C1 segment of cervical spinal cord (tissue), 14 donors: ENCODE measurements at regions not wholly inside any gene's neighbourhood (a gene's known extent, or its start where the extent isn't known, plus 50 kb on each side); places are given as distances from the start of the nearest gene placed in this dataset.

Experiments
- DNase-seq, 14 donors: peaks; one replicate each; lab custom pipeline; 2025; lab: John Stamatoyannopoulos, UW

DNA sequence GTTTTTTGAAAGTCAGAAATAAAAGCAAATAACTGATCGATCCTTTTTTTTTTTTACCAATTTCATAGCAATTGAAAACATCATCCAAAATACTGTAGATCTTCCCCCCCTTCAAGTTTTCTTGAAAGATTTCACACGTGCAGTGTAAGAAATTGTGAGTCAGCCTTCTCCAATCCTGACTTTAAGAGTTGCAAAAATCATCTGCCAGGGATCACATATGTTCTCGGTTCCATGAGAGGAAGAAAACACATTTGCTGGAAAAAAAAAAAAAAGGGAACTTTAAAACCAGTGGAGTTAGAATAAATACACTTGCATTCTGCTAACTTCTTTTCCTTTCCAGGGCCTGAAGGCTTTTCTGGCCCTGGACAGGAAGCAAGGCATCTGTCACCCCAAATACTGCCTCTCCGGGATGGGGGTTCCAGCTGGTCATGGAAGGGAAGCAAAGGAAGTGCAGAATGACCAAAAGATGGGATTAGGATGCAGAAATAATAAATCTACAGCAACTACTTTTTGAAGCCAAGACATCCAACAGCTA lies 198.4 kb upstream of the KIAA1217 start:
- no peak for DNase-seq

- no peak for DNase-seq
These were observed 196.6 kb upstream of the KIAA1217 start for GRCh38 chr10:24012249-24012803.

GRCh38 chr10:24027107-24027506 lies 181.8 kb upstream of the KIAA1217 start:
- DNase-seq, result no peak

- no peak for DNase-seq
These were observed 174.4 kb upstream of the KIAA1217 start for GRCh38 chr10:24034571-24034970.

DNA sequence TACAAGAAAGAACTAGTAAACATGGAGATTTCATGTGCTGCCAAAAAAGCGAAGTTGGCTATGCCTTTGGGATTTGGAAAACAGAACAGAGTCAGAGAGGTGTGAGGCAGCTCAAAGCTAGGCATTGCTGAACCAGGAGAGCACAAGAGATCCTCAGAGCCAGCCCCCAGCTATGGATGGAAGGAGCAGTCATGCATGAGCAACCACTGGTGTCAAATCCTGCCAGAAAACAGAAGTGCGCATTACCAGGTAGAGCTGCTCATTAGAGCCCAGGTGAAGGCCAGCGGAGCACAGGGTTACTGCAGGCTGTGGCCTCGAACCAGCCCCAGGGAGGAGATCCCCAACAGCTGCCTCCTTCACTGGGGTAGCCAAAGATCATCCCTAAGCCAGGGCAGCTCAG lies 173.2 kb upstream of the KIAA1217 start:
- DNase-seq, result no peak

- DNase-seq, result no peak
These were observed 169.6 kb upstream of the KIAA1217 start for GRCh38 chr10:24039315-24039714.

- no peak for DNase-seq
These were observed 169.0 kb upstream of the KIAA1217 start for GRCh38 chr10:24039897-24040296.

GRCh38 chr10:24041034-24041433 lies 167.9 kb upstream of the KIAA1217 start:
- DNase-seq, result no peak

DNA sequence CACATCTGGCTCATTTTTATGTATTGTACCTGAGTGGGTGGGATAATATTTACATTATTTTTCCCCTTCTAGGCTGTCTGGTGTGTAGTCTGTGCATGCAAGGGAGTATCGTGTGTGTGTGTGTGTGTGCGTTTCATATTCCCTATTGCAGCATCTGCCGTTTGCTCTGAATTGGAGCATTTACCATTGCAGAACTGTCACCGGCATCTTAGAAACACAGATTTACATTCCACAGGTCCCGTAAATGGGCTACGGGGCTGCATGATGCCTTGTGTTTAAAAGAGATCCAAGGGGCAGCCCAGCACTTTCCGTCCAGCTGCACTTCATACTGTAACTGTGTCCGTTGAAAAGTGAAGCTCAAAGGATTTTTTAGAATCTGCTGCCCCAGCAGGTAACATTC lies 167.1 kb upstream of the KIAA1217 start:
- DNase-seq, result no peak

DNA sequence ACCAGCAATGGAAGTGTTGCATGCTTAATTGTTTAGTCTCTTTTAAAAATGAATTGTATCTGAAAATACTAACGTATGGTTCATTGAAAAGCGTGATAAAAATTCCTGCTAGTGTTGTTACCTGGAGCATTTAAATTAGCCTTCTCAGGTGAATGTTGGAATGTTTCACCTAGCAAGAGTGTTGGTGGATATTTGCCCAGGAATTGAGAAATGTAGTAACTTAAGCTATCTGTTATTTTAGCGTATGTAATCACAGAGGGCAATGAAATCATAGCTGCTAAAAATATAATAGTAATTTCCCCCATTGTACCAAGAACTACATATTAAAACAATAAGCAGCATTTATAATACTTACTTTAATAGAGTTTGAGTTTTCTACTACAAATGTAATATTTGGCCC lies 166.1 kb upstream of the KIAA1217 start:
- DNase-seq, result no peak

DNA sequence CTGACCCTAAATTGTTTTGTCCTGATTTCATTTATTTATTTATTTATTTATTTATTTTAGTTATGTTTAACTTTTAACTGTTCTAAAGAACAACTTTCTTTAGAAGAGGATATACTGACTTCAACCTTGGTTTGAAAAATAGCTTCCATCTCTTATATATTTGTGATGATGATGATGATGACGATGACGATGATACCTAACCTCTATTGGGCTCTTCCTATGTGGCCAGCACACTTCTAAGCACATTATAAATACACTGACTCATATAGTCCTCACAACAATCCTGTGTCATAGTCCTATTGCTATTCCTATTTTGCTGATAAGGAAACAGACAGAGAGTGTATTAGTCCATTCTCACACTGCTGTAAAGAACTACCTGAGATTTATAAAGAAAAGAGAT lies 162.9 kb upstream of the KIAA1217 start:
- DNase-seq, result no peak

GRCh38 chr10:24047176-24047575 lies 161.8 kb upstream of the KIAA1217 start:
- no peak for DNase-seq

- DNase-seq, result no peak
These were observed 154.5 kb upstream of the KIAA1217 start for GRCh38 chr10:24054421-24054820.

DNA sequence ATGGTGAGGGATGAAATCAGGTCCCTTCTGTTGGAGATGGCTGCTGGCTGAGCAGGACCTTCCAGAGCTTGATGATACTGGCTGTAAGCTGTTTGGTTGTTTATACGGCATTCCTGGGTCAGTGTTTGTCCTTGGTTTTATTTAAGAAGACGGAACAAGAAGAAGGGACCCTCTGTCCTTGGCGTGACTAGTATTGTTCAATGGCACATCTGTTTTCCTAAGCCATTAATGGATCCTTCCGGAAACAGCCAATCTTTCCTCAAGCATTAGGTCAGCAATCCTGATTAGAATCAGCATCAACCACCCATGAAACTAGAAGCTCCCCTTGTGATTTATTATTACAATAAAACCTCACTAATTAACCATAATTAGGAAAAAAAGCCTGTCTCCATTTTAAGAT lies 128.7 kb upstream of the KIAA1217 start:
- no peak for DNase-seq

DNA sequence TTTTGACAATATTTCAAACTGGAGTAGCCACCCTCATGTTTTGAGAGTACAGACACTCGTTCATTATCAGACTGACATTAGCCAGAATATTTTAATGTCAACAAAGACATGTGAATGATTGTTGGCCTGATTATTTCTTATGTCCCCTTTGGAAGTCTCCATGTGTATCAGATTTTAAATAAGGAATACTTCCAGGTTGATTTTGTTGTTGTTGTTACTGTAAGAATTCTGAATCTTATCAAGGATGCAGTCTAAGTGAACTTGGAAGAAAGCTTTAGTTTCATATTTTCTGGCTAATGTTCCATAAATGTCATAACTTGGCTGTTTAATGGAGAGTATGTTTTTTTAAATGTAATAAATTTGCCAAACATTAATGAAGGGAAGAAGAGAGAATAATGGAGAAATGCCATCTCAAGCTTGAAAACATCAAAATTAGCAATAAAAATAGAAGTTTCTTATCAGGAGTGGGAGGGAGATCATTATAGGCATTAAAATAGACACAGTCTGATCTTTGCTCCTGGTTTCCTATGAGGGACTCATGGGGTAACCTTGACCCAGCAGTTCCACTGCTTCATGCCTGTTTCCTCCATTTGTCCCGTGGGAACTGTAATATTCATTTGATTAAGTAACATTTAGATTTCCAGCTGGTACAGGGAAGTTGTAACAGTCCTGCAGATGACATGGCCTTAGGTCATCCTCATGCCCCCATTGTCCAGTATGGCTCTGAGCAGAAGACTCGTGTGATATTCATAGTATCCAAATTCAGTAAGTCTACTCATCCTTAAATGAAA lies 122.4 kb upstream of the KIAA1217 start:
- DNase-seq, result no peak

DNA sequence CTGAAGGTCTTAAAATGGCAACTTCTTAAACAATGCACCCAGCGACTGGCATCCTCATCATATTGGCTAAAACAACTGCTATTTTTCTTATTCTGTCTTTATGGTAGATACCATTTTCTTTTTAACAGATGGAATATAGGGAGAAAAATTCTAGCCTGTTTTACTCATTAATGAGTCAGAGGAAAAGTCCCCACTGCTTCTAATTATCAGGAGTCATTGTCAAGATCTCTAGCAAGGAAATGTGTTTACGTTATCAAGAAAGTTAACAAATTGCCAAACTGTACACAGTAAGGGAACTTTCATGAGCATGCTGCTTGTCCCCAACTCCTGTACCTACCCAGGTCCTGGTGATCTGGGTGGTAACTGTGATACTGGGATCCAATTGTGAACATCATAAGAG lies 117.7 kb upstream of the KIAA1217 start:
- DNase-seq, result no peak

GRCh38 chr10:24096281-24096680 lies 112.7 kb upstream of the KIAA1217 start:
- no peak for DNase-seq

DNA sequence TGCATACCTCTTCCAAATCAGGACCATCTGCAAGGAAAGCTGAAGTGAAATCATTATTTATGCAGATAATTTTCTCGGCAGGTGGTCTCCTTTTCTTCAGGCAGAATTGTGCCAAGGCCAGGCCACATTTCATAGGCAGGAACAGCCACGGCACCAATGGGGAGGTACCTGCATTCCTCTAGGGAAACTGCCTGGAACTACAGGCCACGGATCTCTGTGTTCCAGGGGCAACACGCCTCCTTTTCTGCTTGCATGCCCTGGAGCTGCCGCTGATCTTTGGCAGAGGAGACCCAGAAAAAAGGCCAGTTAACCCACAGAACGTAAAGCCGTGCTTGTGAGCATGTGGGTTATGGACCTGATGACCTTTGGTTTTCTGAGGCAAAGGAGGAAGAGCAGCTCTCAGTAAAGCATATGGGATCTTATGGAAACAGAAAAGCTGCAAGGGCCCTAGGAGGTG lies 111.2 kb upstream of the KIAA1217 start:
- DNase-seq, result peak in 4 of 14 donors; percentile 1 to 4 (median 2)

GRCh38 chr10:24104895-24105294 lies 104.0 kb upstream of the KIAA1217 start:
- DNase-seq, result no peak

DNA sequence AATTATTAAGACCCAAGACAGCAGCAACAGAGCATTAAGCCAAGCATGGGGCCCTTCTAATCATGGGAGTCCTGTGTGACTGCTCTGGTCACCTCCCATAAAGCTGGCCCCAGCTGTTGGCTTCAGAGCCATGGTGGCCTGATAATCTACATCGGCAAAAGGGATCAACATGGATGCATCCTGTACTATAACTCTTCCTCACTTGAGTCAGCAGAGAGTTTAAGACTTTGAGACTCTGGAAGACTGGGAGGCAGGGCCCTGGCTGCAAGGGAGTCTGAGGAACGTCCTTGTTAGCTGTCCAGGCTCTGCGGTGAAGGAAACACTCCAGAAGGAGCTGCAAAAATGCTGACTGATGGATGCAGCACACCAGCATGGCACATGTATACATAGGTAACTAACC lies 95.0 kb upstream of the KIAA1217 start:
- no peak for DNase-seq

- DNase-seq, result no peak
These were observed 94.4 kb upstream of the KIAA1217 start for GRCh38 chr10:24114556-24114955.

GRCh38 chr10:24115403-24115802 lies 93.5 kb upstream of the KIAA1217 start:
- no peak for DNase-seq

- no peak for DNase-seq
These were observed 90.7 kb upstream of the KIAA1217 start for GRCh38 chr10:24118246-24118645.
